Activated naive CD4-positive, alpha-beta T cell treated with anti-CD3 and anti-CD28 coated beads, Interleukin-2, amount 50 U/mL, for 16 hours (primary cell): ENCODE measurements at regions not wholly inside any gene's neighbourhood (a gene's known extent, or its start where the extent isn't known, plus 50 kb on each side); places are given as distances from the start of the nearest gene placed in this dataset.

Experiments used
- DNase-seq: peaks from one replicate; pipeline ENCODE4 v3.0.0-alpha.2; 2020

- DNase-seq, result no peak
These were observed 188.4 kb downstream of the ABCC12 start for GRCh38 chr16:47967374-47967773.

GRCh38 chr16:47966325-47966724 lies 189.5 kb downstream of the ABCC12 start:
- DNase-seq, result no peak

DNA sequence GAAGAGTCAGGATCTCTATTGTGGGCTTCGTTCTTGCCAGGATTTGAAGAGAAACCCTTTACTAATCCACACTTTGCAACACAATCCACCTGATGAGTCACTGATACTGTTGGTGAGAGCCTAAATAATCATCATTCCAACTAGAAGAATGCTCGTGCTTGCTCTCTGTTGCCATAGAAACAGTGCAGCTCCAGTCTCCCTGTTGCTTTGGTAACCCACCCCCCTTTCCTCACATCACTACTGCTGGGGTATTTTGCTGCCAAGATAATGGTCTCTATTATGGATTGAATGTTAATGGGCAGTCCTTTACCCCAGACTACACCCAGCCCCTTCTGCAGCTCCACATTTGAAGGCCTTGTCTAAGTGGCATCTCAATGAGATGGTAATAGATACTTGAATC lies 190.4 kb downstream of the ABCC12 start:
- DNase-seq, result no peak

- no peak for DNase-seq
These were observed 197.1 kb downstream of the ABCC12 start for GRCh38 chr16:47958726-47959125.

DNA sequence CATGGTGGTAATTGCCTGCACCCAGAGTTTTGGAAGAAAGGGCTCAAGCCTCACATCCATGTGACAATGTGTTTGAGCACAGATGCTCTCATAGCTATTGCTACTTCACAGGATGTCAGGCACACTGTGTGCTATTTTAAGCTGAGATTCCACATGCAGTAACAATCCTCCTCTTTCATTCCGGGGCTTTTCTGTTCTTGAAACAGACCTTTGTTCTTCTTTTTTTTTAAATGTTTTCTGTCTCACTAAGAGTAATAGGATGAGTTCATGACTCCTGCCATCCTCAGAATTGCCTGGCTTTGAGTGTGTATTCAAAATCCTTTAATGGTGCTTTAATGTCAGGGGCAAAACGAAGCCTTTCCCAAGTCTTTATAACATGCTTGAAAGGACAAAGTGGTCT lies 198.9 kb downstream of the ABCC12 start:
- DNase-seq, result no peak

GRCh38 chr16:47949714-47950113 lies 206.1 kb downstream of the ABCC12 start:
- no peak for DNase-seq

DNA sequence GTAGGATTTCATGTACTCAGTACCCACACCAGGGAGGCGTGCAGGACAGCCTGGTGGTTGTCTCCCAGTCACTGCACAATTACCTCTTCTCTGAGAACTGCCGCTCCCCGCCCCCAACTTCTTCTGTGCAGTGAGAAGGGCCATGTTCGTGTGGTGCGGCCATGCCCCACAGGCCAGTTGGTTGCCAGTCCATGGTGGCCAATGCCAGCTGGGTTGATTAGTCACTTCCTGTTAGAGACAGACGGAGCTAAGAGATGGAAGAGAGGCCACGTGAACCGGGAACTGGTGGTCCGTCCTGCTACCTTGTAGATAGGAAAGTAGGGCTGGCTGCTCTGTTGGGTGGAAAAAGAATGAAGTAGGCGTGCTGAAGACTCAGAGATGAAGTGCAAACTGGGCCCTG lies 206.5 kb downstream of the ABCC12 start:
- DNase-seq, result no peak

DNA sequence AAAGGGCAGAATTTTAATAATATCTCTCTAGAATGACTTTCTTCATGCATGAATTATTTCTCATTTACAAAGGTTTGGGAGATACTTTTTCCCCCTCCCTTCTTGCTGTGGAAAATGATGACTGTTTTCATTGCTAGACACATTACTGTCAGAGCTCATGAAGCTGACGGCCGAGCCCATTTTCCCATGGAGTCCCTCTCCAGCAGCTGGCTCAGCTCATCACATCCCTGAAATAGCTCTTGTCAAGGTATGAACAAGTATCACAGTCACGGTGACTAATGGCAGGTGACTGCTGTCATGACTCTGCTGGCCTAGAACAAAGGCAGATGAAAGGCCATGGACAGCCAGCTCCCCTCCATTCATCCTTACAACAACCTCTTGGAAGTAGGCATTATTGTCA lies 208.1 kb downstream of the ABCC12 start:
- no peak for DNase-seq

DNA sequence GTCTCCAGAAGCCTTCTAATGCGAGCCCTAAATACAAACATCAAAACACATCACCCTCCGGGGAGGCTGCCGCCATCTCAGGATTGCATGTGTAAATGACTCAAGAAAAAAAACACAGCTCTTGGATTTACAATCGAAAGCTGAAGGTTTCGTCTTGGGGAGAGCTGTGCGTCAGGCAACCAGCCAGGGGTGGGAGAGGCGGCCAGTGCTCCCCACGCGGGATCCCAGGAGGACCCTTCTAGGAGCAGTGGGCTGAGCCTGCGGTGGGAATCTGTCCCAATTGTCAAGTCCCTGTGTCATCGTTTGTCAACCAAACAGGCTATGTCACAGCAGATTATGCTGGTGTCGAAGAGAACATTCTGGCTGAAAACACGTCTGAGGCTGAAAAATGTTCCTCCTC lies 209.7 kb downstream of the ABCC12 start:
- DNase-seq, result no peak

DNA sequence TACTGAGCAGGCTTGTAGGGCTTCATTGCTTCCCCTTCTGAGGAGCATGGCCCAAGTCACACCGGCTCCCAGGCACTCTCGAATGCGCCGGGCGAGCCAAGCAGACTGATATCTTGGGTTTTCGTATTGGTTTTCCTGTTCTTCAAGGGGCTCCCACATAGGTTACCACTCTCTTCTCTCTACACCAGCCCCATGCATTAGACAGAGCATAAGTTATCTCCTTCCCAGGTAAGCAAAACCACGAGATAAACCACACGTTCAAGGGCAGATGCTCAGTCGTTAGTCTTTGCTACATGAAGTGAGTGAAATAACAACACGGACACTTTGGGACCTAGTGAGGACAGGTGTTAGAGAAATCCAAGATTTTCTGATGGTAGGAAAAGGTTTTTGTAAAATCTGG lies 211.2 kb downstream of the ABCC12 start:
- no peak for DNase-seq

GRCh38 chr16:47943235-47943634 lies 212.6 kb downstream of the ABCC12 start:
- no peak for DNase-seq

DNA sequence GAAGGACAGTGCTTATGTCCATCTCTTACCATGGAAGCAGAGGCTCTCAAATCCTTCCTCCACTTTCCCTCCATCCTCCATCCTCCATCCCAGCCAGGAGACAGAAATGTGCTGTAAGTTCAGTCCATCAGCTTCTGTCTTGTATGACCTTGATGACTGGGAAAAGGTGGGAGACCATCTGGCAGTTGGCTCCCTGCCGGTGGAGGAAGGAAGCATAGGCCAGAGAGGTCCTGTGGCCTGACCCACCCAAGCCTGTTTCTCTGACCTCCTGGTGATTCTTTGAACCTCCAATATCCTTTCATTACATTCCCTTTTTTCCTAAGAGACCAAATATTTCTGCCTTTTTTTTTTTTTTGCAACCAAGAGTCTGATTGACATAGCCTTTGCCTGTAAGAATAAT lies 215.3 kb downstream of the ABCC12 start:
- DNase-seq, result no peak

- DNase-seq, result no peak
These were observed 216.1 kb downstream of the ABCC12 start for GRCh38 chr16:47939680-47940079.

GRCh38 chr16:47938272-47938671 lies 217.5 kb downstream of the ABCC12 start:
- no peak for DNase-seq

- no peak for DNase-seq
These were observed 227.8 kb downstream of the ABCC12 start for GRCh38 chr16:47928008-47928407.

DNA sequence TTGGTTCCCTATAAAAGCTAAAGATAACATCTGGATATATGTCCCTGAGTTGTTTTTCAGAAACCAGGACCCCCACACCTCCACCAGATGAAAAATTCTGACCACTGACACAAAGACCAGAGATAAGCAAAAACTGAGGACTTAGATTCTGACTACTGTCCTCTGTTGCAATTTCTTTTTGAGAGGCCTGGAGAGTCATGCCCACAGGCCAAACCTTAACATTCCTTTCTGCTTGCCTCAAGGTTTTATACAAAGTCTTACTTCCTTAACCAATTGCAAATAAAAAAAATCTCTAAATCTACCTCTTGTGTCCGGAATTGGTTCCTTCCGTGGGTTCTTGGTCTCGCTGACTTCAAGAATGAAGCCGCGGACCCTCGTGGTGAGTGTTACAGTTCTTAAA lies 228.5 kb downstream of the ABCC12 start:
- no peak for DNase-seq

GRCh38 chr16:47925811-47926460 lies 229.9 kb downstream of the ABCC12 start:
- DNase-seq, result no peak

DNA sequence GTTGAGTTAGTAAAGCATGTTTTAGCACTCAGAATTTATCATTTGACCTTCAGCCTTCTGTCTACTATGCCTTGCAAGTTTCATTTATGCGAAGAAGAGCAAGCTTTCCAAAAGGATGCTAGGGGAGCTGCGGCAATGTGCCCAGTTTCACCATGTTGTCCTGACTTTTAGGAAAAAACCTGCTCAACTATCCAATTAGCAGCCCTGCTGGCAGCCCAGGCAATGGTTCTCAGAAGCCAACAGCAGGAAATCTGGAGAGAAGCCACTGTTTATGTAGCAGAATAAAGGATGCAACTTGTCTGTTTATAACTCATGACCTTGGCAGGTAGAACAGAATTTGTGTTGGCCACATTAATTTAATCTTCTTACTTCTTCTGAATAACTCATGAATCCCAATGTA lies 230.8 kb downstream of the ABCC12 start:
- no peak for DNase-seq

GRCh38 chr16:47921535-47921934 lies 234.3 kb downstream of the ABCC12 start:
- DNase-seq, result no peak

GRCh38 chr16:47920709-47921108 lies 235.1 kb downstream of the ABCC12 start:
- no peak for DNase-seq

GRCh38 chr16:47917118-47917517 lies 238.7 kb downstream of the ABCC12 start:
- DNase-seq, result no peak

DNA sequence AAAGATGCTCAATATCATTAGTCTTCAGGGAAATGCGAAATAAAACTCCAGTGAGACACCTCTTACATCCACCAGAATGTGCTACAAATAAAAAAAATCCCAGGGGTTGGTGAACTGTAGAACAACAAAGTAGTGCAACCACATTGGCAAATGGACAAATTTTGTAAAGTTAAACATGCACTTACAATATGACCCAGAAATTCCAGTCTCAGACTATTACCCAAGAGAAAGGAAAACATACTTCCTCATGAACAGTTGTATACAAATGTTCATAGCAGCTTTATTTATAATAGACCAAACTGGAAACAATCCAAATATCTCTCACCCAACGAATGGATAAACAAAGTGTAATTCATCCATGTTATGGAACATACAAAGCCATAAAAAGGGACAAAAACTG lies 239.5 kb downstream of the ABCC12 start:
- no peak for DNase-seq

GRCh38 chr16:47907109-47907508 lies 248.7 kb downstream of the ABCC12 start:
- no peak for DNase-seq

DNA sequence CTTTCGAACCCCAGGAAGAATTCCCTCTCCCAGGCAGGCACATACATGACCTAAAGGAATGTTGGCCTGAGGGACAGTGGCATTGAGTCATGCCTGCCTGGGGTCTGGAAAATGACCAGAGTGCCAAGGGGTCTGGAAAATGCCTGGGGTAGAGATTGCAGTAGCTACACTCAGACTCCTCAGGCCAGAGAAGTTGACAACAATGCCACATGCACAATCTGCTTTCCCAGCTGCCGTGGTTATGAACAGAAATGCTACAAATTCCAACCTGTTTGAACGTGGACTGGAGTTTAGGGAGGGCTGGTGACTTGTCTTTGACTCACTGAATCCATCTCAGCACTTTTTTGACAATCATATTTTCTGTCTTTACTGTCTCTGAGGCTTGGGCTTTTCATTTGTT lies 250.0 kb downstream of the ABCC12 start:
- DNase-seq, result no peak

- DNase-seq, result no peak
These were observed 251.1 kb downstream of the ABCC12 start for GRCh38 chr16:47904691-47905090.

- DNase-seq, result no peak
These were observed 252.3 kb downstream of the ABCC12 start for GRCh38 chr16:47903470-47903869.
